Epithelial cell of proximal tubule (primary cell): ENCODE measurements at regions not wholly inside any gene's neighbourhood (a gene's known extent, or its start where the extent isn't known, plus 50 kb on each side); places are given as distances from the start of the nearest gene placed in this dataset.

Experiments used
- DNase-seq: peaks from one replicate; pipeline ENCODE4 v3.0.0-alpha.2; 2011; ENCODE audit warnings: low read depth
- H3K4me3 ChIP-seq: 2 replicates; pipeline ENCODE4 v1.5.1; 2011; ENCODE audit warnings: low read depth, mild to moderate bottlenecking, low read length
- CTCF ChIP-seq: conservative IDR thresholded peaks from 2 replicates; pipeline ENCODE4 v1.5.1; 2012; ENCODE audit warnings: low read depth, mild to moderate bottlenecking, low read length

- H3K4me3 ChIP-seq, result no peak overlapping the region
- no peak for DNase-seq
- no peak for TF ChIP-seq CTCF
Observed at GRCh38 chr22:49371325-49372110, 456.2 kb downstream of the BRD1 start.

- no peak for DNase-seq
- no peak overlapping the region for H3K4me3 ChIP-seq
- TF ChIP-seq CTCF, result no peak
Observed at GRCh38 chr22:49370627-49371301, 456.9 kb downstream of the BRD1 start.

GRCh38 chr22:49369726-49370626 lies 457.7 kb downstream of the BRD1 start:
- TF ChIP-seq CTCF, result no peak
- DNase-seq, result no peak
- H3K4me3 ChIP-seq, result no peak overlapping the region

GRCh38 chr22:49368976-49369725 lies 458.5 kb downstream of the BRD1 start:
- no peak overlapping the region for H3K4me3 ChIP-seq
- no peak for TF ChIP-seq CTCF
- DNase-seq, result no peak

GRCh38 chr22:49368221-49368975 lies 459.3 kb downstream of the BRD1 start:
- TF ChIP-seq CTCF, result no peak

More at GRCh38 chr22:49368221-49368975, 459.3 kb downstream of the BRD1 start:
- no peak overlapping the region for H3K4me3 ChIP-seq
- DNase-seq, result no peak
